ENCODE measurements at regions not wholly inside any gene's neighbourhood (a gene's known extent, or its start where the extent isn't known, plus 50 kb on each side); places are given as distances from the start of the nearest gene placed in this dataset.

- no peak for TF ChIP-seq ZNF280A (IDR thresholded peaks at IDR 0.05; ENCODE audit: low read depth, partially characterized antibody)
Measured at GRCh38 chr18:56246916-56247315, 391.5 kb downstream of the TXNL1 start (continued).

DNA sequence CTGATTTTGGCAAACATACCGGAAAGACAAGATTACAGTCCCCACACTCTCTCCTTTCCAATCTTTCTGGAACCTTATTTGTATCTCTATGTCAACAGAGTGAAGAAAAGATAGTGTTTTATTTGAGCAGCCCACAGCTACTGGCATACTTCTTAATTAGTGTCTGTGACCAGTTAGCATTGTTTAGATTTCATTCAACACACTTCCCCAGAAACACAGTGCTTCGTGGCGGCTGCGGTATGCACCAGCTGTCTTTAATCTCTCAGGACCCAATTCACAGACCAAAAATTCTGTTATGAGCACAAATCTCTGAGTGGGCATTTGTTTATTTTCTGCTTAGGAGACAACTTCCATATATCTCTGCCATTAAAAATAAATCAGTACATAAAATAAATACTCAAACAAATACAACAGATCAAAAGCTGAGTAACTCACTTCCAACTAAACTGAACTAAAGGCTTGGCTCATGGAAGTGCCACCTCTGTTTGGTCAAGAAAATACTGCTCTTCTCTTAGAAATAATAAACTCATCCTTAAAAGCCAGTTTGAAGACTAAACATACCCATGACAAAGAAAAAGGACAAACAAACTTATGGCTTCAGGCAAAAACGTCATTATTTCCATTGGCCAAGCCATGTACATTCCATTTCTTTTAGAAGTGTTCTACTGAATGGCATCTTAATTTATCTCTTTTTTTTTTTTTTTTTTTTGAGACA lies 392.4 kb downstream of the TXNL1 start:
- POLR2A ChIA-PET = no interaction called here
- H3K79me2 ChIP-seq (ENCODE audit: control insufficient read depth, insufficient read depth, low read length) = no peaks in the 10 kb centered on the region
- in situ Hi-C loops (cut with MboI) (no loop called here), intact Hi-C loops (cut with micrococcal nuclease) (no loop called here)
- 0% methylated on average over 5 of the region's 5 CpGs for WGBS (ENCODE audit: insufficient coverage, low coverage, missing lambda C conversion rate)
- no peaks in the 10 kb centered on the region for H4K20me1 ChIP-seq (replicated peaks; ENCODE audit: control insufficient read depth, insufficient read depth, low read length)
- H3K9ac ChIP-seq (ENCODE audit: insufficient read depth in 1 of 2, low read depth in 2 of 2, low read length in 2 of 2) = no peak overlapping the region
- no peak for FAIRE-seq
- CTCF ChIA-PET (ENCODE audit: low intra/inter-chr PET ratio) = no interaction called here
- ATAC-seq = no peak
- no peaks in the 10 kb centered on the region for H3K36me3 ChIP-seq (ENCODE audit: control insufficient read depth, insufficient read depth, low read length)
- H3K4me1 ChIP-seq (replicated peaks in 1 of 2; ENCODE audit: control insufficient read depth in 2 of 2, insufficient read depth in 2 of 2, low read length in 2 of 2) = no peaks in the 10 kb centered on the region
- H3K4me2 ChIP-seq (ENCODE audit: insufficient read depth, low read length) = no peak overlapping the region
- no TSS peak for BruUV-seq (replicated peaks)
- no peaks in the 10 kb centered on the region for H3K9me1 ChIP-seq (ENCODE audit: control insufficient read depth, insufficient read depth, low read length)
- H3K27me3 ChIP-seq (ENCODE audit: control insufficient read depth in 2 of 2, insufficient read depth in 2 of 2, low read length in 2 of 2) = no peaks in the 10 kb centered on the region
- H3K4me3 ChIP-seq = no peak overlapping the region
- DNase-seq (ENCODE audit: extremely low read depth in 1 of 4, low spot score in 3 of 4) = no peak
- H3K9me3 ChIP-seq (replicated peaks; ENCODE audit: control insufficient read depth, insufficient read depth, low read depth, low read length) = no peaks in the 10 kb centered on the region
- no peak overlapping the region for H2AFZ ChIP-seq (ENCODE audit: low read depth, low read length)
- H3K27ac ChIP-seq (ENCODE audit: extremely low read depth, low read depth, low read length) = no peak overlapping the region
- no peak for TF ChIP-seq NCOR1 (IDR thresholded peaks at IDR 0.05)
- no peak for TF ChIP-seq CHD7 (IDR thresholded peaks at IDR 0.05; ENCODE audit: low read depth, low read length)
